ENCODE measurements at regions not wholly inside any gene's neighbourhood (a gene's known extent, or its start where the extent isn't known, plus 50 kb on each side); places are given as distances from the start of the nearest gene placed in this dataset.

- no peak for DNase-seq
Observed at GRCh38 chr9:129322641-129323375, 144.7 kb upstream of the IER5L start.

GRCh38 chr9:129322022-129322621, 144.1 kb upstream of the IER5L start:
- DNase-seq: no peak

DNA sequence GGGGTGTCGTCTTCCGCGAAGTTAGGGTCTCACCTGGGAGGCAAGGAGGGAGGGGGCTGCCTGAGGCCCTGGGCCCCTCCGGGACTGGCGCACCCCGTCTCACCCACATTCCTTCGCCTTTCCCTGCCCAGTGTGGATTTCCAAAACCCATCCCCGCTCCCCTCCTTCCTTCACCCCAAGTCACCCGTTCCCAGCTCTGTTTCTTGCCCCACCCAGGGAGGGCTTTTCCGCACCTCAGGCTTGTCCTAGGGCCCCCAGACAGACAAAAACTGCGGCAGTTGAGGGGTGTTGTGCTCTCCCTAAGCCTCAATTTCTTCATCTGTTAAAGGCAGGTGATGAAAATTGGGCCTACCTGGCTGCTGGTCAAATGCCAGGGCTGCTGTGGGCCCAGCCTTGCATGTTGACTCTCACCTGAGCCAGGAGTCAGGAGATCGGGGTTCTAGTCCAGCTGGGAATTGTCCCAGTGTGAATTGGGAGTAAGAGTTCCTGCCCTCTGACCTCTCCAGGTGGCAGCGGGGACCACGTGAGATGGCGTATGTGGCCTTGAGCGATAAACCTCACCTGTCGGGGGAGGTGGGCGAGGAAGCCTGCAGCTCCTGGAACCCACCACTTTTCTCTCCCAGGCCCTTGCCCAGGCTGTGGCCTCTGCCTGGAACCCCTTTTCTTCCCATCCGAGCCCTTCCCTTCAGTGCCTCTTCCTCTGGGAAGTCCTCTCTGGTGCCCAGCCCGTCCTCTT, 143.4 kb upstream of the IER5L start:
- no peak for DNase-seq

- peak; percentile 94 for DNase-seq
Observed at GRCh38 chr9:129320575-129321285, 142.7 kb upstream of the IER5L start.

GRCh38 chr9:129319938-129320481, 141.9 kb upstream of the IER5L start:
- DNase-seq: no peak

- DNase-seq: no peak
Observed at GRCh38 chr9:129319076-129319937, 141.2 kb upstream of the IER5L start.

DNA sequence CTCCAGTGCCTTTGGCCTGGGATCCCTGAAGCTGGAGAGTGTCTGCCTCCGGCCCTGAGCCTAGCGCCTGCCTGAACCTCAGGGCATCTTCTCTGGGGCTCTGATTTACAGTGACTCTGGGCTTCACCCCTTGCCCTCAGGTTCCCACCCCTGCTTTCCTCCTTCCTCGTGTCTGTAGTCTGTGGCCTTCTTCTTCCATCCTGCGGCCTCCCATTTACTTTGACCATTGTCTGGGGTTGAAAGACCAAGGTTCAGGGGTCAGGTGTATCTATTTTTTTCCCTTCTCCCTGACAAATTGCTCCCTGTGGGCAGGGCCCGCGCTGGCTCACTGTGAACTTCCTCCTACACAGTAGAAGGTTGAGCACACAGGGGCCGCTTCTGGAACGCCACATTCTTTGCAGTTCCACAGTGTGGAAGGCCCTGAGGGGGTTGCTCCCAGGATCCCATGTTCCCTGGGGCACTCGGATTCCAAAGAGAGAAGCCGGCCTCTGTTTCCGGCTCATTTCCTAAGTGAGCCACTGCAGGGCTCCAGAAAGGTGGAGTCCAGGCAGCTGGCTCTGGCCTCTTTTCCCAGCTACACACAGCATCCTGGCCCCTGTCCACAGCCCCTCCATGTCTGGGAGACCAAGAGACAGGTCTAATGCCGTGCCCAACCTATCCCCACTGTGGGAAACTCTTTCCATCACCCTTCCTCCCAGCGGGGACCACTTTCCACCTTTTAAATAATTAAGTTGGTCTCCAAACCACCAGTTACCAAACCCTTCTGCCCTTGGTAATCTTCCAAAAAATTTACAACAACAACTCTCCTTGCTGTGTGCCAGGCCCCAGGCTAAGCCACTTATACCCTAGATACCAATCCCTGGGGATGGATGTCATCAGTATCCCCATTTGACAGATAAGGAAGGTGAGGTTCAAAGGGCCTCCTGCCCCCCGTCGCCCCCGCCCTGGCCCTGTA, 140.3 kb upstream of the IER5L start:
- DNase-seq: no peak

DNA sequence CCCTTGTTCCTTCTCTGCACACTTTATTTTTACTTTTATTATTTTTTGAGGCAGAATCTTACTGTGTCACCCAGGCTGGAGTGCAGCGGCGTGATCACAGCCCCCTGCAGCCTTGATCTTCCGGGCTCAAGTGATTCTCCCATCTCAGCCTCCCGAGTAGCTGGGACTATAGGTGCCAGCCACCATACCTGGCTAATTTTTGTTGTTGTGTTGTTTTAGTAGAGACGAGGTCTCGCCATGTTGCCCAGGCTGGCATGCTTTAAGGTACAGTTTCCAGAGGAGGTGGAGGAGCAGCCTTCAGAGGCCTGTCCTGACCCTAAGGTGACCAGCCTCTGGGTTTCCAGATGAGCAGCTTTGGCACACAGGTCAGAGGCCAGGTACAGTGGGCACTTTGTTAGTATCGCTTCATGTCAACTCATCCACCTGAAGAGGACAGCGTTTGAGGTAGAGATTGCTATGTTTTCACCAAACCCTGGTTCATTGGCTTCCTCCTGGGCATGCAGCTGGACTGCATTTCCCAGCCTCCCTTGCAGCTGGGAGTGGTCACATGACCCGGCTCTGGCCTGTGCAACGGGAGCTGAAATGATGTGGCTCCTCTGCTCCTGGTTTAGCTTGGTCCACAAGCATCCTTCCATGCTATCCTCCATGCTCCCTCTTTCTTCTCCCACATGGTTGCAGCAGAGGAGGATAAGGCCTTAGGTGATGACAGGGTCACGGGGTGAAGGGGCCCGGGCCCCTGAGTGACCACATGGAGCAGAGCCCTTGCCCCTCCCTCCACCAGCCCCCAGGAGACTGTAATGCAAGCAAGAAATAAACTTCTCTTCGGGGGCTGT, 139.3 kb upstream of the IER5L start:
- DNase-seq: no peak

DNA sequence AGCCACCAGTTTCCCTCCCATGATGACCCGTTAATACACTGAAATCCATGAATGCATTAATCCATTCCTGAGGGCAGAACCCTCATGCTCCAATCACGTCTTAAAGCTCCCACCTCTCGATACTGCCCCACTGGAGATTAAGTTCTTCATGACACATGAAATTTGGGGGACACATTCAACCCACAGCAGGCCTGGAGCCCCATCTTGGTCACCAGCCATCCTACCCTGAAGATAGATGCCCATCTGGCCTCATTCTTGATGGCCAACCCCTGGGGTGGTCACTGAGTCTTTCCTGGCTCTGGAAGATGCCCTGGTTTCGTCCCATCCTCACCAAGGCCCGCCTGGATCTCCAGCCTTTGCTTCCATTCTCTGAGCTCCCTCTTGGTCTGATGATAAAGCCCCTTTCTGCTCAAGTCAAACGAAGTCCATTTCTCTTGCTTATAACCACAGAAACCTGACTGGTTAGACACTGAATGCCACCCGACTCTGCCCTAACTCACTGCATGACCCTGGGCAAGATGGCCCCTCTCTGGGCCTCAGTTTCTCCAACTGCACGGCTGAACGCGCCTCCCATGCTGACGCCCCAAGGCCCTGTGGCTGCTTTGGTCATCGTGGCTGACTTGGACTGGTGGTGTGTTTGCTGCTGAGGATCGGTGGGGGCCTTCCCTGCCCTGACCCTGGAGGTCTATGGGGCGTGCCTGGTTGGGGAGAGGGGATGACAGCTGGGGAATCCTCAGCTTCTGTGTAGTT, 138.4 kb upstream of the IER5L start:
- DNase-seq: no peak

DNA sequence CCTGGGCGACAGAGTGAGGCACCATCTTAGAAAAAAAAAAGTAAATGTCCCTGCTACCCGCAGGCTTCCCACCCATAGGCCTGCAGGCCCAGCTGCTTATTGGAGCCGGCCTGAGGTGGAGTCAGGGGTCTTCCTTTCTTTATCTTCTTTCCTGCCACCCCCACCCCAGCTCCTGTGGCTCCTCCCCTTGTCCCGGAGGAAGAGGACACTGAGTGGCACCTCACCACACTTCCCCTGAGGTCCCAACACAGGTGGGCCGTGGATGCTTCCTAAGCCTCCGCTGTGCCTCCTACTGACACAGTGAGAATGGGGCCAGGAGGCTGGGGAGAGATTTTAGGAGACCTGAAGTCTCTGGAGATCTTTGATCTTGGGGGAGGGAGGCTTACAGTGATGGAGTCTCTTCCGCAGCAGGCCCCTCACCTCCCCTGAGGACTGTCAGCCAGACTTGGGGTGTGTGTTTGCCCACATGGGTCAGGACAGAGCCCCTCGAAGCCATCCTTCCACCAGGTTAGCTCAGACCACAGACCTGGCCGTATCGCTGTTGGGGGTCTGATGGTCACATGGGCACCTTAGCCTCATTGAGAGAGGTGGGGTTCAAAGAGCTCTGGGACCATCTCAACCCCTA, 135.4 kb upstream of the IER5L start:
- no peak for DNase-seq

GRCh38 chr9:129312251-129313122, 134.4 kb upstream of the IER5L start:
- no peak for DNase-seq

DNA sequence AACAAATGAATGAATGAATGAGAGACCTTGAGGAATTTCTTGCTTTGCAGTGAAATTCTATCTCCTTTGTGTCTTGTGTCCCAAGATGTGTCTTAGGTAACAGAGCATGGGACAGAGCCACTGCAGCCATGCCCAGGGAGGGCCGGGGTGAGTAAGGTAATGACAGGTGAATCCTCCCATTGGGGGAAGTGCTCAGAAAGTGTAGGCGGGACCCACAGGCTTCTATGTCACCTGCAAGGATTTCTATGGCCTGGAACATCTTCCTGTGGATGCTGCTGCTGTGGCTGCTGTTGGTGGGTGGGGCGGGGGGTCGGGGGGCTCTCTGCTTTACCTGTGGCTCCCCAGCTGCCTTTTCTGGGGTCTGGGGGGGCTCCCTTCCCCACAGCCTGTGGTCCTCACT, 133.6 kb upstream of the IER5L start:
- DNase-seq: no peak

DNA sequence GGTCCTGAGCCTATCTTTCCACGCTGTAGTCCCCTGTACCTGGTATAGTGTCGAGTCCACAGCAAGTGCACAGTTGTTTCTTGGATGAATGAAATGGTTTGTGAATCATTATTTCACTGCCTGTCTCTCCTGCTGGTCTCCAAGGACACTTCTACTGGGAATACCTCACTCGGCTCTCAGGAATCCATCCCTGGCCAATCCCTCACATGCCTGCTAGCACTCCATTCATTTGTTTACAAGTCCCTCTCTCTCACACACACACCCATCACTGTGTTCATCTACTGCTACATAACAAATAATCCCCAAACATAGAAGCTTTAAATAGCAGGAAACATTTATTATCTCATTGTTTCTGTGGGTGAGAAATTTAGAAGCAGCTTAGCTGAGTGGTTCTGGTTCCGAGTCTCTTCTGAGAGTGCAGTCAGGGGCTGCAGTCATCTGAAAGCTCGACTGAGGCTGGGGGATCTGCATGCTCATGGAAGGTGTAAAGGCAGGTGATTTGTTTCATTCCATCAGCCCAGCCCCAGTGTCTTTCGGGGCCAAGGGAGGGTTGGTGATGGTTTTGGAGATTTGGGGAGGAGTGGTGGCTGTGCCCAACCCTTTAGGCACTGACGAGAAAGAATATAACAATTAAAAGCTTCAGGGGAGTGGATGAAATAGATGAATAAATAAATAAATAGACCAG, 132.7 kb upstream of the IER5L start:
- DNase-seq: no peak

GRCh38 chr9:129309906-129310305, 131.8 kb upstream of the IER5L start:
- DNase-seq: no peak

DNA sequence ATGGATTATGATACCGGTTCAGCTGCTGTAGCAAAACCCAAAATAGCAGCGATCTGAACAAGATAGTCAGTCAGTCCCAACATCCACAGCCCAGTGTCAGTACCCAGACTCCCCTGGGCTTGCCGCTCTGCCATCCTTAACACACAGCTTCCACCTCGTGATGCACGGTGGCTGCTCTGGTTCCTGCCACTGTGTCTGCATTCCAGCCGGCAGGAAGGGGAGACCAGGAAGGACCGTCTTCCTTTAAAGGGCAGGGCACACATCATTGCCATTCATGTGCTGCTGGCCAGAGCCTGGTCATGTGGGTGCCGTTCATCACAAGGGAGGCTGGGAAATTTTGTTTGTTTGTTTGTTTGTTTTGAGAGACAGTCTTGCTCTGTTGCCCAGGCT, 131.0 kb upstream of the IER5L start:
- DNase-seq: no peak

GRCh38 chr9:129307227-129307970, 129.3 kb upstream of the IER5L start:
- DNase-seq: no peak
